ENCODE measurements at regions not wholly inside any gene's neighbourhood (a gene's known extent, or its start where the extent isn't known, plus 50 kb on each side); places are given as distances from the start of the nearest gene placed in this dataset.

DNA sequence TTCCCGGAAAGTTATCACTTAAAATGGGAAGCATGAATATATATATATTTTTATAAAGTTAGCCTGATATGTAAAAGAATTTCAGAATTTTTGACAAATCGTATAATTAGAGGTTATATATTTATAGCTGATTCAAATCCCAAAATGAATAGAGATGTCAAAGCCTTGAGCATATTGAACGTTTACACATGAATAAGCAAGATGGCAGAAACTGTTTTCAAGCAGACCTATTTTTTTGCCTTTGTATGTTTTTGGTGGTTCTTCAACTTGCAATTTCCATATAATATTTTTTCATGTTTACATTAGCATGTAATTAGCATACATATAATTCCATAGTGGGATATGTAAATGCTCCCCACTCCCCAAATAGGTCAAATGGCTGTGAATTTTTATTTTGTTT lies 189.9 kb downstream of the PRL start:
- TF ChIP-seq CREB1 (IDR thresholded peaks at IDR 0.05; ENCODE audit: low read depth), result no peak
- no peak for TF ChIP-seq RAD21 (IDR thresholded peaks at IDR 0.05; ENCODE audit: low read depth)
- no peak for TF ChIP-seq FOXM1 (IDR thresholded peaks at IDR 0.05; ENCODE audit: borderline replicate concordance, low read depth)
- TF ChIP-seq NFIC (IDR thresholded peaks at IDR 0.05), result no peak
- no peak for TF ChIP-seq YY1 (IDR thresholded peaks at IDR 0.05; ENCODE audit: low read depth)
- TF ChIP-seq, protein P1, sequence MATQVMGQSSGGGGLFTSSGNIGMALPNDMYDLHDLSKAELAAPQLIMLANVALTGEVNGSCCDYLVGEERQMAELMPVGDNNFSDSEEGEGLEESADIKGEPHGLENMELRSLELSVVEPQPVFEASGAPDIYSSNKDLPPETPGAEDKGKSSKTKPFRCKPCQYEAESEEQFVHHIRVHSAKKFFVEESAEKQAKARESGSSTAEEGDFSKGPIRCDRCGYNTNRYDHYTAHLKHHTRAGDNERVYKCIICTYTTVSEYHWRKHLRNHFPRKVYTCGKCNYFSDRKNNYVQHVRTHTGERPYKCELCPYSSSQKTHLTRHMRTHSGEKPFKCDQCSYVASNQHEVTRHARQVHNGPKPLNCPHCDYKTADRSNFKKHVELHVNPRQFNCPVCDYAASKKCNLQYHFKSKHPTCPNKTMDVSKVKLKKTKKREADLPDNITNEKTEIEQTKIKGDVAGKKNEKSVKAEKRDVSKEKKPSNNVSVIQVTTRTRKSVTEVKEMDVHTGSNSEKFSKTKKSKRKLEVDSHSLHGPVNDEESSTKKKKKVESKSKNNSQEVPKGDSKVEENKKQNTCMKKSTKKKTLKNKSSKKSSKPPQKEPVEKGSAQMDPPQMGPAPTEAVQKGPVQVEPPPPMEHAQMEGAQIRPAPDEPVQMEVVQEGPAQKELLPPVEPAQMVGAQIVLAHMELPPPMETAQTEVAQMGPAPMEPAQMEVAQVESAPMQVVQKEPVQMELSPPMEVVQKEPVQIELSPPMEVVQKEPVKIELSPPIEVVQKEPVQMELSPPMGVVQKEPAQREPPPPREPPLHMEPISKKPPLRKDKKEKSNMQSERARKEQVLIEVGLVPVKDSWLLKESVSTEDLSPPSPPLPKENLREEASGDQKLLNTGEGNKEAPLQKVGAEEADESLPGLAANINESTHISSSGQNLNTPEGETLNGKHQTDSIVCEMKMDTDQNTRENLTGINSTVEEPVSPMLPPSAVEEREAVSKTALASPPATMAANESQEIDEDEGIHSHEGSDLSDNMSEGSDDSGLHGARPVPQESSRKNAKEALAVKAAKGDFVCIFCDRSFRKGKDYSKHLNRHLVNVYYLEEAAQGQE (IDR thresholded peaks at IDR 0.05; ENCODE audit: low read depth), result no peak
